Natural killer cell (primary cell): ENCODE measurements at regions not wholly inside any gene's neighbourhood (a gene's known extent, or its start where the extent isn't known, plus 50 kb on each side); places are given as distances from the start of the nearest gene placed in this dataset.

ENCODE experiments used
- ATAC-seq, 3 donors: fragments of 150-1000 bp in 2 of 3; fragments of 200-7000 bp in 1 of 3; cut with Tn5 transposase; 1 replicate in 1 of 3; 2 replicates in 2 of 3; pipeline ENCODE4 v1.10.0; 2021; ENCODE audit warnings: mild to moderate bottlenecking in 2 of 3, moderate library complexity in 2 of 3
- DNase-seq, 2 donors: peaks; one replicate each; pipeline versions ENCODE4 v3.0.0 to v3.0.0-alpha.2; 2013 to 2021; ENCODE audit warnings: mixed read lengths in 1 of 2
- H3K27ac ChIP-seq: one replicate; pipeline ENCODE4 v1.5.1; 2013; ENCODE audit warnings: mild to moderate bottlenecking, low read length
- H3K27me3 ChIP-seq: one replicate; pipeline ENCODE4 v1.6.1; 2013; ENCODE audit warnings: low read length; ENCODE audit not compliant: control insufficient read depth, insufficient read depth
- H3K36me3 ChIP-seq: one replicate; pipeline ENCODE4 v1.6.1; 2013; ENCODE audit warnings: low read length; ENCODE audit not compliant: control insufficient read depth, insufficient read depth
- H3K4me1 ChIP-seq: one replicate; pipeline ENCODE4 v1.6.1; 2013; ENCODE audit warnings: low read length; ENCODE audit not compliant: control insufficient read depth, insufficient read depth
- H3K4me3 ChIP-seq: one replicate; pipeline ENCODE4 v1.5.1; 2013; ENCODE audit warnings: low read length
- H3K9me3 ChIP-seq: one replicate; pipeline ENCODE4 v1.6.1; 2013; ENCODE audit warnings: low read length; ENCODE audit not compliant: control insufficient read depth, insufficient read depth
- H3K27ac Mint-ChIP-seq, 2 donors: one replicate each; pipeline ENCODE4 v1.8.0; 2022; ENCODE audit warnings: mild to moderate bottlenecking in 2 of 2, mixed read lengths in 2 of 2, moderate library complexity in 1 of 2
- H3K27me3 Mint-ChIP-seq, 2 donors: one replicate each; pipeline ENCODE4 v1.8.0; 2022; ENCODE audit warnings: low read depth in 2 of 2, mixed read lengths in 2 of 2
- H3K36me3 Mint-ChIP-seq: one replicate; pipeline ENCODE4 v1.8.0; 2022; ENCODE audit warnings: mixed read lengths
- H3K4me1 Mint-ChIP-seq, 2 donors: one replicate each; pipeline ENCODE4 v1.8.0; 2022; ENCODE audit warnings: mixed read lengths in 2 of 2
- H3K4me3 Mint-ChIP-seq: one replicate; pipeline ENCODE4 v1.8.0; 2022; ENCODE audit warnings: mild to moderate bottlenecking, moderate library complexity, mixed read lengths
- H3K9me3 Mint-ChIP-seq, 2 donors: one replicate each; pipeline ENCODE4 v1.8.0; 2022; ENCODE audit warnings: mixed read lengths in 2 of 2
- CTCF ChIP-seq: fragments of 200-600 bp; IDR thresholded peaks from one replicate; pipeline ENCODE4 v1.8.0; 2022; ENCODE audit warnings: antibody characterized with exemption
- WGBS: methylation state at CpG from one replicate; pipeline ENCODE4 v1.1.7; 2013; ENCODE audit warnings: missing lambda C conversion rate; ENCODE audit not compliant: insufficient coverage; 5-methylcytosine and 5-hydroxymethylcytosine counted together
- intact Hi-C: fragments of 100-400 bp; cut with micrococcal nuclease; formaldehyde crosslinking; loops from one replicate; pipeline ENCODE4 v1.14.2; 2022

- Mint-ChIP-seq H3K36me3 (peaks cover under 1% of the 10 kb centered on the region), H3K9me3 (peaks cover 5 to 8% of the 10 kb centered on the region in 2 donors), H3K27ac (no peak overlapping the region), H3K4me1 (no peaks in the 10 kb centered on the region), H3K27me3 (no peaks in the 10 kb centered on the region), H3K4me3 (no peak overlapping the region)
- H3K27ac ChIP-seq, result no peak overlapping the region
- intact Hi-C loops, result no loop called here
- TF ChIP-seq CTCF, result no peak
- no peak overlapping the region for H3K4me3 ChIP-seq
- H3K36me3 ChIP-seq, result no peaks in the 10 kb centered on the region
- no peaks in the 10 kb centered on the region for H3K9me3 ChIP-seq
- 92% methylated on average over 4 of the region's 4 CpGs for WGBS
- DNase-seq, result no peak
- H3K4me1 ChIP-seq, result no peaks in the 10 kb centered on the region
- ATAC-seq, result no peak
- H3K27me3 ChIP-seq, result no peaks in the 10 kb centered on the region
Observed at GRCh38 chr11:28400331-28401100, 292.3 kb downstream of the METTL15 start.

- Mint-ChIP-seq H3K4me1 (no peaks in the 10 kb centered on the region), H3K9me3 (peaks cover 7 to 18% of the 10 kb centered on the region in 2 donors), H3K4me3 (no peak overlapping the region), H3K27ac (no peak overlapping the region), H3K27me3 (no peaks in the 10 kb centered on the region), H3K36me3 (peaks cover 16% of the 10 kb centered on the region)
- no peak overlapping the region for H3K4me3 ChIP-seq
- no peaks in the 10 kb centered on the region for H3K4me1 ChIP-seq
- TF ChIP-seq CTCF, result no peak
- WGBS, result 90% methylated on average over 5 of the region's 5 CpGs
- no peaks in the 10 kb centered on the region for H3K27me3 ChIP-seq
- ATAC-seq (no peak), DNase-seq (no peak)
- intact Hi-C loops, result no loop called here
- no peaks in the 10 kb centered on the region for H3K9me3 ChIP-seq
- no peak overlapping the region for H3K27ac ChIP-seq
- H3K36me3 ChIP-seq, result no peaks in the 10 kb centered on the region
Observed at GRCh38 chr11:28393348-28393747, 285.2 kb downstream of the METTL15 start.

GRCh38 chr11:28384418-28384817, 276.2 kb downstream of the METTL15 start:
- Mint-ChIP-seq H3K4me1 (no peaks in the 10 kb centered on the region), H3K4me3 (no peak overlapping the region), H3K36me3 (peaks cover 7% of the 10 kb centered on the region), H3K9me3 (peaks cover 19 to 32% of the 10 kb centered on the region in 2 donors), H3K27me3 (no peaks in the 10 kb centered on the region), H3K27ac (no peak overlapping the region)
- H3K4me1 ChIP-seq, result no peaks in the 10 kb centered on the region
- WGBS, result 87% methylated on average over 3 of the region's 4 CpGs
- intact Hi-C loops, result no loop called here
- no peak overlapping the region for H3K4me3 ChIP-seq
- H3K9me3 ChIP-seq, result peaks cover 4% of the 10 kb centered on the region
- no peaks in the 10 kb centered on the region for H3K36me3 ChIP-seq
- no peak for ATAC-seq
- TF ChIP-seq CTCF, result no peak
- H3K27ac ChIP-seq, result no peak overlapping the region
- H3K27me3 ChIP-seq, result no peaks in the 10 kb centered on the region
- DNase-seq, result no peak

GRCh38 chr11:28383456-28383855, 275.3 kb downstream of the METTL15 start:
- intact Hi-C loops, result no loop called here
- ATAC-seq (no peak), DNase-seq (no peak)
- peaks cover 20 to 35% of the 10 kb centered on the region in 2 donors for H3K9me3 Mint-ChIP-seq
- H3K4me1 Mint-ChIP-seq, result no peaks in the 10 kb centered on the region
- no peak overlapping the region for H3K27ac Mint-ChIP-seq
- no CpG with 5 or more reads among the region's 1 CpG for WGBS
- peaks cover 7% of the 10 kb centered on the region for H3K36me3 Mint-ChIP-seq
- Histone ChIP-seq H3K36me3 (no peaks in the 10 kb centered on the region), H3K4me3 (no peak overlapping the region), H3K27me3 (no peaks in the 10 kb centered on the region), H3K27ac (no peak overlapping the region), H3K4me1 (no peaks in the 10 kb centered on the region), H3K9me3 (peaks cover 4% of the 10 kb centered on the region)
- no peak overlapping the region for H3K4me3 Mint-ChIP-seq
- H3K27me3 Mint-ChIP-seq, result no peaks in the 10 kb centered on the region
- no peak for TF ChIP-seq CTCF
